ENCODE measurements at regions not wholly inside any gene's neighbourhood (a gene's known extent, or its start where the extent isn't known, plus 50 kb on each side); places are given as distances from the start of the nearest gene placed in this dataset.

DNA sequence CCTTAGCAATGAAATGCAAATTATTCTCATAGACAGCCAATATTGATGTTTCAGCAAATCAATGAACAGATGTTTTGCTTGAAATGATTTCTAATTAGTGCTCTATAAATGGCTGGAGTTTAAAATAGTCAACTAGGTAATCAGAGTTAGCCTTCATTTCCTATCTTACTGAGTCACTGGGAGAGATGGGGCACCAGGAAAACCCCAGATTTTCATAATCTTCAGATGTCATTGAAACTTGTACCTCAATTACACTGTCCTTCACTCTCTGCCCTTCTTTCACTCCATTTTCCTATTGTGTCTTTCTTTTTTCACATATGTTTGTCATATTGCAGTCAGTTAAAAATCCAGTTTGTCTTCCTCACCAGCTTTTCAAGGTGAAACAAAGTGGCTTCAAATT, 92.7 kb downstream of the C12orf75 start:
- Histone ChIP-seq H3K4me1 (no peaks in the 10 kb centered on the region), H3K4me3 (no peak overlapping the region), H3K9me3 (no peaks in the 10 kb centered on the region), H3K36me3 (no peaks in the 10 kb centered on the region), H3K27me3 (no peaks in the 10 kb centered on the region), H3K27ac (no peak overlapping the region)
- intact Hi-C loops (cut with DNase I) = loop anchor here (10.0 kb wide), 2 partner anchors 712 to 802 kb away; partner anchors contain the start of gene NUAK1
- ATAC-seq = no peak
- DNase-seq = no peak
- TF ChIP-seq, protein P1, sequence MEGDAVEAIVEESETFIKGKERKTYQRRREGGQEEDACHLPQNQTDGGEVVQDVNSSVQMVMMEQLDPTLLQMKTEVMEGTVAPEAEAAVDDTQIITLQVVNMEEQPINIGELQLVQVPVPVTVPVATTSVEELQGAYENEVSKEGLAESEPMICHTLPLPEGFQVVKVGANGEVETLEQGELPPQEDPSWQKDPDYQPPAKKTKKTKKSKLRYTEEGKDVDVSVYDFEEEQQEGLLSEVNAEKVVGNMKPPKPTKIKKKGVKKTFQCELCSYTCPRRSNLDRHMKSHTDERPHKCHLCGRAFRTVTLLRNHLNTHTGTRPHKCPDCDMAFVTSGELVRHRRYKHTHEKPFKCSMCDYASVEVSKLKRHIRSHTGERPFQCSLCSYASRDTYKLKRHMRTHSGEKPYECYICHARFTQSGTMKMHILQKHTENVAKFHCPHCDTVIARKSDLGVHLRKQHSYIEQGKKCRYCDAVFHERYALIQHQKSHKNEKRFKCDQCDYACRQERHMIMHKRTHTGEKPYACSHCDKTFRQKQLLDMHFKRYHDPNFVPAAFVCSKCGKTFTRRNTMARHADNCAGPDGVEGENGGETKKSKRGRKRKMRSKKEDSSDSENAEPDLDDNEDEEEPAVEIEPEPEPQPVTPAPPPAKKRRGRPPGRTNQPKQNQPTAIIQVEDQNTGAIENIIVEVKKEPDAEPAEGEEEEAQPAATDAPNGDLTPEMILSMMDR (IDR thresholded peaks at IDR 0.05) = no peak

DNA sequence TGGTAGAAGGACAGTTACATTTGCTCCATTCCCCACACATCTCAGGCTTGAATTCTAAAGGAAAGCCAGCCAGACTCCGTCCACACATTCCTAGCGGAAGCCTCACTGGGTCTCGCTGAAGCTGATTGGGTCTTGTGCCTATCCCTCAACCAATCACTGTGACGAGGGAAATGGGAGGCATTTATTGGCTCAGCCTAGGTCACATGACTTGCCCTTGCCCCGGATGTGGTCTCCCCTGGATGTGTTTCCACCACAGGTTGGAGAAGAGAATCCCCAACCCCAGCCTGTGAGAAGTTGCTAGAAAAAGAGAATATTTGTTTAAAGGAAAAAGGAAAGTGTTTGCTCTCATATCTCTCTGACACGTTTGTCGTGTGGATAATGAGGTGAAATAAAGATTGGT, 93.4 kb downstream of the C12orf75 start:
- no peak overlapping the region for H3K27ac ChIP-seq
- H3K4me1 ChIP-seq = no peaks in the 10 kb centered on the region
- H3K9me3 ChIP-seq = no peaks in the 10 kb centered on the region
- H3K4me3 ChIP-seq = no peak overlapping the region
- TF ChIP-seq, protein P1 (IDR thresholded peaks at IDR 0.05) = no peak
- H3K36me3 ChIP-seq = no peaks in the 10 kb centered on the region
- no peak for ATAC-seq
- intact Hi-C loops (cut with DNase I) = loop anchor here (10.0 kb wide), 2 partner anchors 711 to 801 kb away; partner anchors contain the start of gene NUAK1
- DNase-seq = no peak
- H3K27me3 ChIP-seq = no peaks in the 10 kb centered on the region

DNA sequence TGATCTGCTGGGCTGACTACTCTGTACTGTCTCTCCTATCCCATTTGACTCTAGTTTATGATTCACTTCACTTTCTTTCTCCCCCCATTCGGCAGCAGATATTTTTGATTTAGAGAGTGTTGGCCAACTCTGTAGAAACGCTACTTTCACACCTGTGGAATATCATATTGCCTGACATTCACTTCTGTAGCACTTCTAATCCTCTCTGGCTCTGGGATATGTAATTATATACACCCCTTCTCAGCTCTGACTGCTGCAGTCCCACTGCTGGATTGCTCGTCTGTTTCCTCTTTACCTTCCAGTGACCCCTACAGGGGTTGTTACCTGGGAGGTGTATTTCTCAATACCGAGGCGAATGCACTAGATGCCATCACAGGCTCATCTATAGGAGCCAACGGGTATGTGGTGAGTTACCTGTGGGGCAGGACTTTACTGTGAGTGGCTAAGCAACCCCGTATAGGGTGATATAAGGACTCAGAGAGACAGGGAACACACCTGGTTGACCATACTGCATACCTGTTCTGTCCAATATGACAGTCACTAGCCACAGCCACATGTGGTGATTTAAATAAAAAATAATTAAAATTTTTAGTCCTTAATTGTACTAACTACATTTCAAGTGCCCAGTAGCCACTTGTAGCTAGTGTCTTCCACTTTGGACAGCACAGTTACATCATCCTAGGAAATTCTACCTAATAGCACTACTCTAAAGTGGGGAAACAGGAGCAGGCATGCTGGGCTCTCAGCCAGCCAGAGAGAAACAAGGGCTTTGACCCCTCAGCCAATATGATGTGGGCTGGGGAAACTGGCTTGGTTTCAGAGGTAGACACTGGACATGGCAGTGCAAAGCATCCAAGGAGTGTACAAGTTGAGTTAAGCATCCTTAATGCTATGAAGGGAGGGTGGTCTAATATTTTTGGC, 95.0 kb downstream of the C12orf75 start:
- Histone ChIP-seq H3K9me3 (no peaks in the 10 kb centered on the region), H3K4me1 (no peaks in the 10 kb centered on the region), H3K27ac (no peak overlapping the region), H3K36me3 (no peaks in the 10 kb centered on the region), H3K4me3 (no peak overlapping the region), H3K27me3 (no peaks in the 10 kb centered on the region)
- intact Hi-C loops (cut with DNase I) = loop anchor here (10.0 kb wide), 2 partner anchors 709 to 799 kb away; partner anchors contain the start of gene NUAK1
- ATAC-seq (no peak), DNase-seq (no peak)
- TF ChIP-seq, protein P1 (IDR thresholded peaks at IDR 0.05) = no peak

DNA sequence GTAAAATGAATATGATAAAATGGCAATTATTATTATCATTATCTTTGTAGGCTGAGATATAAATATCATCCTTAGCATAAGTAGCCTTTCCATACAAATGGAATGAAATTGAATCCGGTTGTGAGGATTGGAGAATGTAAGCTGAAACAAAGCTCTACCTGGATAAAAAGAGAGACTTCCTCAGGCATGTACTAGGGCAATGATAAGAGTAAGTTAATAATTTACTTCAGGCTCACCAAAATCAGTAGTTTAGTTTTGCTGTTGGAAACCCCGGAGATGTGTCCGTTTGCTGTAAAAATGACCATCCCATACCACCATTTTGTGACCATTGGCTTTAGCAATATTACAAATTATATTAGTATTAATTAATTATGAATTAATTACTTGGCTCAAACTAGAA, 96.3 kb downstream of the C12orf75 start:
- Histone ChIP-seq H3K4me1 (no peaks in the 10 kb centered on the region), H3K27ac (no peak overlapping the region), H3K27me3 (no peaks in the 10 kb centered on the region), H3K36me3 (no peaks in the 10 kb centered on the region), H3K4me3 (no peak overlapping the region), H3K9me3 (no peaks in the 10 kb centered on the region)
- DNase-seq (no peak), ATAC-seq (no peak)
- TF ChIP-seq, protein P1 (IDR thresholded peaks at IDR 0.05) = no peak
- intact Hi-C loops (cut with DNase I) = loop anchor here (10.0 kb wide), 2 partner anchors 708 to 798 kb away; partner anchors contain the start of gene NUAK1

DNA sequence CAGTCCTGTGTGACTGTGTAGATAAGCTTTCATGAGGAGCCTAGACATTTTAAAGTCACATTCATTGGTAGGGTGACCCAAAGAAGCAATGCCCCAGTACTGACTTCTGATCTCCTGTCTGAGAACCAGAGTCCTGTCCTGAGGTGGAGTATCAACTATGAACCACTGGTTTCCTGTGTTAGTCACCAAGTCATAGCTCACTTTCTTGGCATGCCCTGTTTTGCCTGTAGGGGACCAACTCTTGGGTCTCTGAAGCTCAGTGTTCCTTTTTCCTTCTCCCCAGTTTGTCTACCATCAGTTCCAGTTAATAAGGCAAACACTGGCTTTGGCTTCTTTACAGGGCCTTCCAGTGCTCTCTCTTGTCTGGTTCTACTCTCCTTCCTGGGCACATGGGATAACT, 97.4 kb downstream of the C12orf75 start:
- intact Hi-C loops (cut with DNase I) = loop anchor here (10.0 kb wide), 2 partner anchors 707 to 797 kb away; partner anchors contain the start of gene NUAK1
- no peak for ATAC-seq
- Histone ChIP-seq H3K4me1 (no peaks in the 10 kb centered on the region), H3K36me3 (no peaks in the 10 kb centered on the region), H3K27ac (no peak overlapping the region), H3K27me3 (no peaks in the 10 kb centered on the region), H3K4me3 (no peak overlapping the region), H3K9me3 (no peaks in the 10 kb centered on the region)
- DNase-seq = no peak
- TF ChIP-seq, protein P1 (IDR thresholded peaks at IDR 0.05) = no peak
